Panc1 (cell line): ENCODE measurements at regions not wholly inside any gene's neighbourhood (a gene's known extent, or its start where the extent isn't known, plus 50 kb on each side); places are given as distances from the start of the nearest gene placed in this dataset.

Experiments
- ATAC-seq: fragments of 200-7000 bp; cut with Tn5 transposase; 2 replicates; pipeline ENCODE4 v1.9.1; 2020; ENCODE audit warnings: mild to moderate bottlenecking, moderate library complexity
- BruUV-seq: library from RNA; stranded (reverse); fragments of 400-500 nt; replicated peaks from 2 replicates; lab custom pipeline; 2021; lab: Mats Ljungman, UMichigan
- CTCF ChIA-PET: fragments of 300-600 bp; sonication (Branson Sonifier 250); formaldehyde crosslinking; loops from one replicate; lab custom pipeline; 2022; ENCODE audit warnings: antibody characterized with exemption; lab: Charles Lee
- POLR2A ChIA-PET: fragments of 300-600 bp; sonication (Branson Sonifier 250); formaldehyde crosslinking; loops from one replicate; lab custom pipeline; 2022; ENCODE audit warnings: antibody characterized with exemption; lab: Charles Lee
- DNase-seq: peaks from one replicate; pipeline ENCODE4 v3.0.0-alpha.2; 2010; ENCODE audit warnings: low read depth, low spot score
- H3K27ac ChIP-seq: 2 replicates; pipeline ENCODE4 v1.5.1; 2011; ENCODE audit warnings: mild to moderate bottlenecking, low read length, inconsistent platforms
- H3K27me3 ChIP-seq: fragments of 200-500 bp; sonication (Bioruptor generic); 2 replicates; pipeline ENCODE4 v1.6.0; 2014; ENCODE audit warnings: low read length, inconsistent platforms; ENCODE audit not compliant: control insufficient read depth, insufficient read depth
- H3K36me3 ChIP-seq: fragments of 200-500 bp; sonication (Bioruptor generic); 2 replicates; pipeline ENCODE4 v1.5.1; 2014; ENCODE audit warnings: inconsistent platforms, mild to moderate bottlenecking, low read length, moderate library complexity; ENCODE audit not compliant: control insufficient read depth, insufficient read depth
- H3K4me1 ChIP-seq: 2 replicates; pipeline ENCODE4 v1.5.1; 2011; ENCODE audit warnings: inconsistent platforms, mild to moderate bottlenecking, low read length, moderate library complexity; ENCODE audit not compliant: control insufficient read depth, insufficient read depth
- H3K4me3 ChIP-seq, 2 experiments: 2 replicates each; pipeline ENCODE4 v1.5.1; 2011 to 2012; ENCODE audit warnings: low read depth in 2 of 2, low read length in 2 of 2, mild to moderate bottlenecking in 2 of 2, inconsistent platforms in 1 of 2, moderate library complexity in 1 of 2
- H3K9me3 ChIP-seq: fragments of 200-500 bp; sonication (Bioruptor generic); 2 replicates; pipeline ENCODE4 v1.5.1; 2014; ENCODE audit warnings: low read depth, mild to moderate bottlenecking, inconsistent platforms, low read length, moderate library complexity; ENCODE audit not compliant: control insufficient read depth, insufficient read depth
- CTCF ChIP-seq: fragments of 450-650 bp; IDR thresholded peaks from 2 replicates; pipeline ENCODE4 v1.5.1; 2017; ENCODE audit warnings: mild to moderate bottlenecking
- POLR2AphosphoS5 ChIP-seq: IDR thresholded peaks from 2 replicates; pipeline ENCODE4 v1.6.1; 2012; ENCODE audit warnings: mild to moderate bottlenecking, low read depth, low read length, moderate library complexity
- REST ChIP-seq, 2 experiments: IDR thresholded peaks; 2 replicates each; pipeline ENCODE4 v1.6.1; 2011 to 2012; ENCODE audit warnings: low read depth in 2 of 2, control low read depth in 1 of 2, low read length in 1 of 2, mild to moderate bottlenecking in 1 of 2, moderate library complexity in 1 of 2; ENCODE audit not compliant: insufficient read depth in 1 of 2
- SIN3A ChIP-seq: IDR thresholded peaks from 2 replicates; pipeline ENCODE4 v1.6.1; 2012; ENCODE audit warnings: low read depth, mild to moderate bottlenecking, low read length, moderate library complexity, borderline replicate concordance; ENCODE audit not compliant: insufficient read depth
- TCF7L2 ChIP-seq: IDR thresholded peaks from 2 replicates; pipeline ENCODE4 v1.6.1; 2011; ENCODE audit warnings: mild to moderate bottlenecking, low read depth, low read length, inconsistent platforms
- in situ Hi-C: cut with HindIII; loops from 2 replicates; pipeline ENCODE4 v1.10.0; 2016; ENCODE audit warnings: low sequenced_read_pairs, low pct_unique_long_range_greater_than_20kb
- intact Hi-C: fragments of 100-400 bp; cut with micrococcal nuclease; formaldehyde crosslinking; loops from one replicate; pipeline ENCODE4 v1.10.0; 2022; ENCODE audit not compliant: unreplicated experiment

- ChIA-PET POLR2A (no interaction called here), CTCF (no interaction called here)
- no TSS peak for BruUV-seq
- intact Hi-C loops (no loop called here), in situ Hi-C loops (no loop called here)
- H3K9me3 ChIP-seq: no peaks in the 10 kb centered on the region
- H3K27me3 ChIP-seq: no peaks in the 10 kb centered on the region; the same call in 1 of the 2 replicates
- DNase-seq: no peak
- no peak overlapping the region for H3K4me3 ChIP-seq
- no peak for TF ChIP-seq POLR2AphosphoS5
- TF ChIP-seq TCF7L2: no peak
- TF ChIP-seq CTCF: no peak
- TF ChIP-seq SIN3A: no peak
- no peaks in the 10 kb centered on the region for H3K4me1 ChIP-seq
- no peaks in the 10 kb centered on the region for H3K36me3 ChIP-seq
- no peak overlapping the region for H3K27ac ChIP-seq
- ATAC-seq: no peak
Observed at GRCh38 chr16:8236816-8237215, 353.5 kb downstream of the TMEM114 start.

GRCh38 chr16:8230497-8230896 is 359.8 kb downstream of the TMEM114 start:
- no TSS peak for BruUV-seq
- H3K36me3 ChIP-seq: no peaks in the 10 kb centered on the region
- in situ Hi-C loops: no loop called here

More at GRCh38 chr16:8230497-8230896, 359.8 kb downstream of the TMEM114 start:
- ATAC-seq (no peak), DNase-seq (no peak)
- intact Hi-C loops: no loop called here
- Histone ChIP-seq H3K9me3 (no peaks in the 10 kb centered on the region), H3K4me1 (no peaks in the 10 kb centered on the region), H3K4me3 (no peak overlapping the region), H3K27me3 (no peaks in the 10 kb centered on the region), H3K27ac (no peak overlapping the region)
- CTCF ChIA-PET: no interaction called here
- no peak for TF ChIP-seq SIN3A
- TF ChIP-seq CTCF: no peak
- TF ChIP-seq TCF7L2: no peak
- TF ChIP-seq POLR2AphosphoS5: no peak
- no peak for TF ChIP-seq REST (IDR thresholded peaks at IDR 0.05; ENCODE audit: insufficient read depth in 1 of 2, low read depth in 2 of 2, low read length in 1 of 2)
- POLR2A ChIA-PET: no interaction called here
